ENCODE measurements at regions not wholly inside any gene's neighbourhood (a gene's known extent, or its start where the extent isn't known, plus 50 kb on each side); places are given as distances from the start of the nearest gene placed in this dataset.
A peak's percentile ranks its signal among the peaks of the same experiment; 100 is the strongest.
"Not testable (repeated sequence)": the region's sequence is repeated elsewhere in the genome, so short reads cannot be mapped to it uniquely, and the experiment has no call there.

DNA sequence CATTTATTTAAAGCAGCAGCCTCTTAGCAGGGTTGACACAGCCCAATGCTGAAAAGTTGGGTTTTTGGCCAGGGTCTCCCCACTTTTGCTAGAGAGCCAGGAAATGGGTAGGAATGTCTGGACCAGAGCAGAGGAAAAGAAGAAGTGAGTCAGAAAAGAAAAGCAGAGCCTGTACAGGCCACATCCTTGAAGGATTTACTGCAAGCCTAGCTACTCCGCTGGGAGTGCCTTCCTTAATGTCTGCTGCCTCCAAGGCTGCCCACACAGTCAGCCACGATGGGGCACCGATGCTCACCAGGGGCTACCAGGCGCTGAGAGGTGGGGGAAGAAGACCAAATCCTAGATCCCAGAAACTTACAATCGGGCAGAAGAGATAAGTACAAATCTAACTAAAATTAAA is 139.2 kb downstream of the C12orf75 start:
- no peak overlapping the region for H3K4me3 ChIP-seq (ENCODE audit: control insufficient read depth in 1 of 7, extremely low read depth in 1 of 7, insufficient read depth in 4 of 7, low read depth in 2 of 7, low read length in 6 of 7)
- H3K27me3 ChIP-seq (replicated peaks in 2 of 5; ENCODE audit: control insufficient read depth in 4 of 5, insufficient read depth in 5 of 5, low read length in 4 of 5), result peaks cover 0 to 34% (median 9%) of the 10 kb centered on the region in 5 experiments
- no peak overlapping the region for H3K27ac ChIP-seq (ENCODE audit: insufficient read depth in 1 of 2, low read depth in 1 of 2, low read length in 2 of 2, poor library complexity in 1 of 2, severe bottlenecking in 2 of 2)
- no peaks in the 10 kb centered on the region for H3K4me1 ChIP-seq (ENCODE audit: control extremely low read depth in 1 of 4, control insufficient read depth in 4 of 4, insufficient read depth in 4 of 4, low read length in 3 of 4)
- WGBS (ENCODE audit: insufficient coverage), result 68% methylated on average over 4 of the region's 5 CpGs
- no peaks in the 10 kb centered on the region for H3K9me3 ChIP-seq (ENCODE audit: control extremely low read depth in 1 of 5, control insufficient read depth in 4 of 5, insufficient read depth in 2 of 5, low read depth in 1 of 5, low read length in 4 of 5)
- no peaks in the 10 kb centered on the region for H3K36me3 ChIP-seq (ENCODE audit: control insufficient read depth in 4 of 4, insufficient read depth in 4 of 4, low read length in 3 of 4)
- ChIA-PET CTCF (no interaction called here), POLR2A (no interaction called here)
- no peak for DNase-seq

DNA sequence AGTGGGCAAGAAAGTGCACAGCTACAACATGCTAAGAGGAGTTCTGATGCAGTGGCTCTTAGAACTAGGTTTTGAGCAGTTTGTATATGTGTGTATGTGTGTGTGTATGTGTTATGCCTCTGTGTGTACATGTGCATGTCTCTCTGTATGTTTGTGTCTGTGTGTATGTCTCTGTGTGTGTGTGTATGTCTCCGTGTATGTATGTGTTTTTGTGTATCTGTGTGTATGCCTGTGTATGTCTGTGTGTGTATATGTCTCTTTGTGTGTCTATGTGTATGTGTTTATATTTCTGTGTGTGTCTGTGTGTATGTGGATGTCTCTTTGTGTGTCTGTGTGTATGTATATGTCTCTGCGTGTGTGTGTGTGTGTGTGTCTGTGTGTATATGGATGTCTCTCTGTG is 139.6 kb downstream of the C12orf75 start:
- ChIA-PET CTCF (no interaction called here), POLR2A (no interaction called here)
- Histone ChIP-seq H3K27me3 (replicated peaks in 2 of 5; ENCODE audit: control insufficient read depth in 4 of 5, insufficient read depth in 5 of 5, low read length in 4 of 5) (peaks cover 0 to 32% (median 9%) of the 10 kb centered on the region in 5 experiments), H3K36me3 (ENCODE audit: control insufficient read depth in 4 of 4, insufficient read depth in 4 of 4, low read length in 3 of 4) (no peaks in the 10 kb centered on the region), H3K9me3 (ENCODE audit: control extremely low read depth in 1 of 5, control insufficient read depth in 4 of 5, insufficient read depth in 2 of 5, low read depth in 1 of 5, low read length in 4 of 5) (no peaks in the 10 kb centered on the region), H3K27ac (ENCODE audit: insufficient read depth in 1 of 2, low read depth in 1 of 2, low read length in 2 of 2, poor library complexity in 1 of 2, severe bottlenecking in 2 of 2) (no peak overlapping the region), H3K4me1 (ENCODE audit: control extremely low read depth in 1 of 4, control insufficient read depth in 4 of 4, insufficient read depth in 4 of 4, low read length in 3 of 4) (no peaks in the 10 kb centered on the region), H3K4me3 (ENCODE audit: control insufficient read depth in 1 of 7, extremely low read depth in 1 of 7, insufficient read depth in 4 of 7, low read depth in 2 of 7, low read length in 6 of 7) (no peak overlapping the region)
- no peak for DNase-seq
- 100% methylated on average over 1 of the region's 2 CpGs for WGBS (ENCODE audit: insufficient coverage)

DNA sequence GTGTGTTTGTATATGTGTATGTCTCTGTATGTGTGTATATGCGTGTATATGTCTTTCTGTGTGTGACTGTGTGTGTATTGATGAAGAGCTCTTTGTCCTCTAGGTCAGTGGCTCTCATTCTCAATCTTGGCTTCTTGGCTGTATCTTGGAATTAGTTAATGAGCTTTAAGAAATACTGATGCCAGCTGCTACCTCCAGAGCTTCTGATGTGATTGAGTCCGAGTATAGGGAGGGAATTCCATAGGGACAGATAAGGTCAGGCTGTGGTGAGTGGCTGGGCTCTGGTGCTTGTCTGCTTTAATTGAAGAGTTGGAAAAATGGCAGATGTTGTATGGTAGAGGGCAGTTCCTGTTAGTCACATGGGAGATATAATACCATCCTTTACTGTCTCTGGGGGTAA is 140.1 kb downstream of the C12orf75 start:
- POLR2A ChIA-PET, result no interaction called here
- CTCF ChIA-PET, result no interaction called here
- no peak for DNase-seq
- Histone ChIP-seq H3K4me1 (ENCODE audit: control extremely low read depth in 1 of 4, control insufficient read depth in 4 of 4, insufficient read depth in 4 of 4, low read length in 3 of 4) (no peaks in the 10 kb centered on the region), H3K4me3 (ENCODE audit: control insufficient read depth in 1 of 7, extremely low read depth in 1 of 7, insufficient read depth in 4 of 7, low read depth in 2 of 7, low read length in 6 of 7) (no peak overlapping the region), H3K36me3 (ENCODE audit: control insufficient read depth in 4 of 4, insufficient read depth in 4 of 4, low read length in 3 of 4) (no peaks in the 10 kb centered on the region), H3K9me3 (ENCODE audit: control extremely low read depth in 1 of 5, control insufficient read depth in 4 of 5, insufficient read depth in 2 of 5, low read depth in 1 of 5, low read length in 4 of 5) (peaks cover 0 to 2% (median 0%) of the 10 kb centered on the region in 5 experiments), H3K27me3 (replicated peaks in 2 of 5; ENCODE audit: control insufficient read depth in 4 of 5, insufficient read depth in 5 of 5, low read length in 4 of 5) (peaks cover 0 to 27% (median 9%) of the 10 kb centered on the region in 5 experiments), H3K27ac (ENCODE audit: insufficient read depth in 1 of 2, low read depth in 1 of 2, low read length in 2 of 2, poor library complexity in 1 of 2, severe bottlenecking in 2 of 2) (no peak overlapping the region)
- WGBS (ENCODE audit: insufficient coverage), result 95% methylated on average over 2 of the region's 2 CpGs

GRCh38 chr12:105474672-105475071 is 144.2 kb downstream of the C12orf75 start:
- Histone ChIP-seq H3K36me3 (ENCODE audit: control insufficient read depth in 4 of 4, insufficient read depth in 4 of 4, low read length in 3 of 4) (no peaks in the 10 kb centered on the region), H3K4me3 (ENCODE audit: control insufficient read depth in 1 of 7, extremely low read depth in 1 of 7, insufficient read depth in 4 of 7, low read depth in 2 of 7, low read length in 6 of 7) (no peak overlapping the region), H3K9me3 (ENCODE audit: control extremely low read depth in 1 of 5, control insufficient read depth in 4 of 5, insufficient read depth in 2 of 5, low read depth in 1 of 5, low read length in 4 of 5) (peaks cover 0 to 2% (median 0%) of the 10 kb centered on the region in 5 experiments), H3K4me1 (ENCODE audit: control extremely low read depth in 1 of 4, control insufficient read depth in 4 of 4, insufficient read depth in 4 of 4, low read length in 3 of 4) (no peaks in the 10 kb centered on the region), H3K27me3 (replicated peaks in 2 of 5; ENCODE audit: control insufficient read depth in 4 of 5, insufficient read depth in 5 of 5, low read length in 4 of 5) (peaks cover 0 to 1% (median 0%) of the 10 kb centered on the region in 5 experiments), H3K27ac (ENCODE audit: insufficient read depth in 1 of 2, low read depth in 1 of 2, low read length in 2 of 2, poor library complexity in 1 of 2, severe bottlenecking in 2 of 2) (no peak overlapping the region)
- 75% methylated on average over 4 of the region's 4 CpGs for WGBS (ENCODE audit: insufficient coverage)
- DNase-seq, result peak in 2 of 3 donors; percentile 10 to 19
- CTCF ChIA-PET, result no interaction called here
- POLR2A ChIA-PET, result no interaction called here

GRCh38 chr12:105476616-105477015 is 146.1 kb downstream of the C12orf75 start:
- no peak overlapping the region for H3K4me3 ChIP-seq (ENCODE audit: control insufficient read depth in 1 of 7, extremely low read depth in 1 of 7, insufficient read depth in 4 of 7, low read depth in 2 of 7, low read length in 6 of 7)
- DNase-seq, result peak in 2 of 3 donors; percentile 2 to 14
- no peak overlapping the region for H3K27ac ChIP-seq (ENCODE audit: insufficient read depth in 1 of 2, low read depth in 1 of 2, low read length in 2 of 2, poor library complexity in 1 of 2, severe bottlenecking in 2 of 2)
- H3K9me3 ChIP-seq (ENCODE audit: control extremely low read depth in 1 of 5, control insufficient read depth in 4 of 5, insufficient read depth in 2 of 5, low read depth in 1 of 5, low read length in 4 of 5), result peaks cover 0 to 4% (median 0%) of the 10 kb centered on the region in 5 experiments
- H3K4me1 ChIP-seq (ENCODE audit: control extremely low read depth in 1 of 4, control insufficient read depth in 4 of 4, insufficient read depth in 4 of 4, low read length in 3 of 4), result no peaks in the 10 kb centered on the region
- no CpG with 5 or more reads among the region's 2 CpGs for WGBS (ENCODE audit: insufficient coverage)
- ChIA-PET CTCF (no interaction called here), POLR2A (no interaction called here)
- peaks cover 0 to 5% (median 0%) of the 10 kb centered on the region in 5 experiments for H3K27me3 ChIP-seq (replicated peaks in 2 of 5; ENCODE audit: control insufficient read depth in 4 of 5, insufficient read depth in 5 of 5, low read length in 4 of 5)
- H3K36me3 ChIP-seq (ENCODE audit: control insufficient read depth in 4 of 4, insufficient read depth in 4 of 4, low read length in 3 of 4), result no peaks in the 10 kb centered on the region

- Histone ChIP-seq H3K9me3 (ENCODE audit: control extremely low read depth in 1 of 5, control insufficient read depth in 4 of 5, insufficient read depth in 2 of 5, low read depth in 1 of 5, low read length in 4 of 5) (peaks cover 0 to 4% (median 0%) of the 10 kb centered on the region in 5 experiments), H3K36me3 (ENCODE audit: control insufficient read depth in 4 of 4, insufficient read depth in 4 of 4, low read length in 3 of 4) (no peaks in the 10 kb centered on the region), H3K27ac (ENCODE audit: insufficient read depth in 1 of 2, low read depth in 1 of 2, low read length in 2 of 2, poor library complexity in 1 of 2, severe bottlenecking in 2 of 2) (no peak overlapping the region), H3K27me3 (replicated peaks in 2 of 5; ENCODE audit: control insufficient read depth in 4 of 5, insufficient read depth in 5 of 5, low read length in 4 of 5) (peaks cover 0 to 5% (median 0%) of the 10 kb centered on the region in 5 experiments), H3K4me3 (ENCODE audit: control insufficient read depth in 1 of 7, extremely low read depth in 1 of 7, insufficient read depth in 4 of 7, low read depth in 2 of 7, low read length in 6 of 7) (no peak overlapping the region), H3K4me1 (ENCODE audit: control extremely low read depth in 1 of 4, control insufficient read depth in 4 of 4, insufficient read depth in 4 of 4, low read length in 3 of 4) (no peaks in the 10 kb centered on the region)
- WGBS (ENCODE audit: insufficient coverage), result 92% methylated on average over 4 of the region's 6 CpGs
- ChIA-PET CTCF (no interaction called here), POLR2A (no interaction called here)
- no peak for DNase-seq
These were observed 147.4 kb downstream of the C12orf75 start for GRCh38 chr12:105477873-105478272.

- H3K4me3 ChIP-seq (ENCODE audit: control insufficient read depth in 1 of 7, extremely low read depth in 1 of 7, insufficient read depth in 4 of 7, low read depth in 2 of 7, low read length in 6 of 7); POLR2A ChIA-PET; H3K36me3 ChIP-seq (ENCODE audit: control insufficient read depth in 4 of 4, insufficient read depth in 4 of 4, low read length in 3 of 4); DNase-seq; H3K4me1 ChIP-seq (ENCODE audit: control extremely low read depth in 1 of 4, control insufficient read depth in 4 of 4, insufficient read depth in 4 of 4, low read length in 3 of 4); H3K27ac ChIP-seq (ENCODE audit: insufficient read depth in 1 of 2, low read depth in 1 of 2, low read length in 2 of 2, poor library complexity in 1 of 2, severe bottlenecking in 2 of 2); CTCF ChIA-PET; H3K27me3 ChIP-seq (replicated peaks in 2 of 5; ENCODE audit: control insufficient read depth in 4 of 5, insufficient read depth in 5 of 5, low read length in 4 of 5); H3K9me3 ChIP-seq (ENCODE audit: control extremely low read depth in 1 of 5, control insufficient read depth in 4 of 5, insufficient read depth in 2 of 5, low read depth in 1 of 5, low read length in 4 of 5): not testable (repeated sequence)
- 96% methylated on average over 5 of the region's 9 CpGs for WGBS (ENCODE audit: insufficient coverage)
These were observed 148.3 kb downstream of the C12orf75 start for GRCh38 chr12:105478788-105479187.
